Activated CD8-positive, alpha-beta memory T cell treated with anti-CD3 and anti-CD28 coated beads for 1 hour (primary cell): ENCODE measurements at regions not wholly inside any gene's neighbourhood (a gene's known extent, or its start where the extent isn't known, plus 50 kb on each side); places are given as distances from the start of the nearest gene placed in this dataset.

ENCODE experiments used
- DNase-seq, 2 donors: peaks; one replicate each; pipeline ENCODE4 v3.0.0-alpha.2; 2020; ENCODE audit warnings: low read depth in 1 of 2; ENCODE audit errors: extremely low read depth in 1 of 2

DNA sequence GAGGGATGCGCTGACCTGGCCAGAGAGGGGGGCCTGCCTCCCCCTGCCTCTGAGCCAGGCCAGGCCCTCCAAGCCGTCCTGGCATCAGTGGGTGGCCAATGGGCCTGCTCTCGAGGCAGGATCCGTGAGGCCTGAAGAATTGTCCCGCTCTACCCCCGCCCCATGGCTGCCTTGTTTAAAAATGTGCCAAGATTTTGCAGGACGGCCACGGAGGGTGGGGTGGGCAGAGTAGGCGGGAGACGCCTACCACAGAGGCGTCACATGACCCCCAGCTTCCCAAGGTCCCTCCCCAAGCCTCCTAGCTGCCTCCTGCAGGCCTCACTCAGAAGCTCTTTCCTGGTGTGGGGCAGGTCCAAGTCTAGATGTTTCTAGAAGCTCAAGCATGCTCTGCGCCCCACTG is 69.5 kb downstream of the ENGASE start:
- no peak for DNase-seq

DNA sequence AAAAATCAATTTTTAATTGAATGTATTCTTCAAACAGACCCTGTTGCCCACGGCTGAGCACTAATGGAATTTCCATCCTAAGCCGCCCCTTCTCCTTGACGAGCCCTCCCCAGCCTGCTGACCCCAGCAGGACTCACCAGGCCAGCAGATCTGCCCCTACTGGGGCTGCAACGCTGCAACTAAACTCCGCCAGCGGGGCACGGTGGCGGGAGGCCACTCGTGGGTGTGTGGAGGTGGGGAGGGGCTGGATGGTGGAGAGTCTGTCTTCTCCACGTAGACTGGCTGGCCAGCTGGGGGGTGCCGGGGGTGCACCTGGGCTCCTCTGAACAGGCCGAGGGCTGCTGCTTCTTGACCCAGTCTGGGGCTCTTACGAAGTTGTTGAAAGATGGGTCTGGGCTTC is 67.8 kb downstream of the ENGASE start:
- no peak for DNase-seq

DNA sequence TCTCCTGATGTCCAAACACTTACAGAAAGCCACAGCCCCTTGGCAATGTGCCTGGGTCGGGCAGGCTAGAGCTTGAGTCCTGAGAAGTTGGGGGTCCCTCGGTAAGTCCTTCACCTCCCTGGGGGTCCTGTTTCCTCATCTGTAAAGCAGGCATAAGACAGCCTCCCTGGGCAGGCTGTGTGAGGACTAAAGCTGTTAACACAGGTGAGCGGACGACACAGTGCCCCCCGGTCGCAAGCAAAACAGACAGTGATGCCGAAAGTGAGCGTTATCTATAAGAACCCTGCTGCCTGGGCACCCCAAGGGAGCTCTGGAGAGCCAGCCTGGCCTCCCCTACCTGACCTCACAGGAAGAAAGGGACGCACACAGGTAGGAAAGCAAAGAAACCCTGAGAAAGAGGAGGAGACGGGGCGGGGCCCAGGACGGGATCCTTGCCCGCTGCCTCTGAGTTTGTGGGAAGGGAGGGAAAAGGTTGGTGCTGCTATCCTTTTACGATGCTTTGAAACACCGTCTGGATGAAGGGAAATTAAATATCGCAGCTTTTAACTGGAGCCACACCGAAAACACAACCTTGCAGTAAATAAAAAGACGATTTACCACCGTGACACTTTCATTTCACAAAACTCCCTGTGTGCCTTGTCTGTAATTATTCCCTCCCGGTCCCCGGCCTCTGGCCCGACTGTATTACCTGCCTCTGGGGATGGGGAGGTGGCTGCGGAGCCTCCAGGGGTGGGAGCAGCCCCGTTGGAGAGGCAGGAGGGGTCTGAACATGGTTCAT is 67.1 kb downstream of the ENGASE start:
- no peak for DNase-seq

DNA sequence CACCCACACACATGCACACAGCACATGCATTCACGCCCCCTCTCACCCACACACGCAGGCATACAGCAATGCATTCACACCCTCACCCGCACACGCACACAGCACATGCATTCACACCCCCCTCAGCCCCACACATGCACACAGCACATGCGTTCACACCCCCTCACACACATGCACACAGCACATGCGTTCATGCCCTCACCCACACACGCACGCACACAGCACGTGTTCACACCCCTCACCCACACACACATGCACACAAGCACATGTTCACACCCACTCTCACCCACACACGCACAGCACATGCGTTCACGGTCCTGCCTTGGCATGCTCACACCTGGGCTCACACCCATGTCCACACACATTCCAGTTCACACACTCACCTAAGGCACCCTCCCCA is 64.2 kb downstream of the ENGASE start:
- no peak for DNase-seq

DNA sequence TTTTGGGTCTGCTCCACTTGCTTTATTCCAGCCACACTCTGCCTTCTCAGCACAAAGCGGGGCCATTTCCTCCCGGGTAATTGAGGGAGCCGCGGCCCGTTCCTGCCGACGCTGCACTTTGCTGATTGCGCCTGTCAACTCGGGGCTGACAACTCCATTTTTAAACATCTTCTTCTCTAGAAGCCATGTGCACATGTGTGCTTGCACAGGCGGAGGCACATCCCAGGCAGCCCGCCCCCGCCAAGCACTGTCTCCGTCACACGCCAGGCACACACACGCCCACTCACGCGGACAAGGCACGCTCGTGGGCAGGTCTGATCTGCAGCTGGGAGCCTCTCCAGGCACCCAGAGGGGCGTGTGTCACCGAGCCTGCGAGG is 63.2 kb downstream of the ENGASE start:
- no peak for DNase-seq

DNA sequence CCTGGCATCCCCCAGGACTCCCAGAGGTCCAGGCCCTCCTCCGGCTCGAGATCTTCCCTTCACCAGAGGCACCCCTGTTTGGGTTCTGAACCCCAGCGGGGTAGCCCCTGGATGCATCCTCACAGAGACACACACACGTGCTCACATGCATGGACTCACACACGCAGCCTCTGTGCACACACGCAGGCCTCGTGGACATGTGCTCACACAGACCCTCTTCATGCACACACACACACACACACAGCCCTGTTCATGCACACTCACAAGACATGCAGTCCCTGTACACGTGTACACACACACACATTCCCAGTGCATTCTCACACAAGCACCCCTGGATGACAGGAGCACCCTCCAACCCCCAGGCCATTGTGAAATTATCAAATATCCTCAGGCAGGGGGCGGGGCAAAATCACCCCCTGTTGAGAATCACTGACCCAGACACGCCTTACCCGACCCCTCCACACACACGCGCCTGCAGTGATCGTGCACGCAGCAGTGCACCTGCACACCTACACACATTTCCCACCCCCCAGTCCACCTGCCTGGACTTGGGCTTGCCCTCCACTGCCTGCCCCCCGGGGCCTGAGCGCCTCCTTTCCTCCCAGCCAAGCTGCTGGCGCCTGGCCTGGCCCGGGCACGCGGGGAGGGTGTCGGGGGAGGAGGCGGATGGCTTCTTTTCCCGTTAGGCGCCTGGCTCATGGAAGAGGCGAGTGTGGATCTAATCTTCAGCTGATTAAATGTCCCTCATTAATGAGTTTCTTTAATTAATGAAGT is 62.6 kb downstream of the ENGASE start:
- no peak for DNase-seq

DNA sequence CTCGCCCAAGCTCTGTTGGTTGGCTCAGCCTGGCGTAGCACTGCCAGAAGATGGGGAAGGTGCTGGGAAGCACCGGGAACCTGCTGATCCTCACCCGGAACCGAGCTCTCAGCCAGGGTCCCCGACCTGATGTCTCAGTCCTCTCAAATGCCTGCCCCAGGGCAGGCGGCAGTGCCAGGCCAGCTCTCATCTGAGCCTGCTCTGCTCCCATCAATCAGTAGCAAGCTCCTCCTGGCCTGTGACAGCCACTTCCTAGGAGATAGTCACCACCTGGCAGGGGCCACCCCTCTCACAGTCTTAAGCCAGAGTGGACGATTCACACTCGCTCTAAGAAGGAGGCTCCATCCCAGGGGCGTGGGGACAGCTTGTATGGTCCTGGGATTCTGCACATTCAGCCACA is 62.0 kb downstream of the ENGASE start:
- DNase-seq: no peak
